NB4 (cell line): ENCODE measurements at regions not wholly inside any gene's neighbourhood (a gene's known extent, or its start where the extent isn't known, plus 50 kb on each side); places are given as distances from the start of the nearest gene placed in this dataset.

Experiments used
- DNase-seq: peaks from one replicate; pipeline ENCODE4 v3.0.0; 2010; ENCODE audit warnings: low read depth
- H3K4me3 ChIP-seq: one replicate; pipeline ENCODE4 v1.5.1; 2011; ENCODE audit warnings: mild to moderate bottlenecking, low read depth, low read length, moderate library complexity
- MAX ChIP-seq: IDR thresholded peaks from 2 replicates; pipeline ENCODE4 v1.6.1; 2011; ENCODE audit warnings: low read depth, low read length
- MYC ChIP-seq: IDR thresholded peaks from 2 replicates; pipeline ENCODE4 v1.6.1; 2011; ENCODE audit warnings: low read depth, low read length
- POLR2A ChIP-seq: IDR thresholded peaks from 2 replicates; pipeline ENCODE4 v1.6.1; 2011; ENCODE audit warnings: mild to moderate bottlenecking; ENCODE audit not compliant: insufficient read length; ENCODE audit errors: extremely low read depth
- TF ChIP-seq, protein P1 (sequence below): IDR thresholded peaks from one replicate; pipeline ENCODE4 v1.5.1; 2012; ENCODE audit warnings: low read depth, low read length

- no peak for DNase-seq
- no peak for TF ChIP-seq POLR2A
- TF ChIP-seq MYC = no peak
- TF ChIP-seq, protein P1, sequence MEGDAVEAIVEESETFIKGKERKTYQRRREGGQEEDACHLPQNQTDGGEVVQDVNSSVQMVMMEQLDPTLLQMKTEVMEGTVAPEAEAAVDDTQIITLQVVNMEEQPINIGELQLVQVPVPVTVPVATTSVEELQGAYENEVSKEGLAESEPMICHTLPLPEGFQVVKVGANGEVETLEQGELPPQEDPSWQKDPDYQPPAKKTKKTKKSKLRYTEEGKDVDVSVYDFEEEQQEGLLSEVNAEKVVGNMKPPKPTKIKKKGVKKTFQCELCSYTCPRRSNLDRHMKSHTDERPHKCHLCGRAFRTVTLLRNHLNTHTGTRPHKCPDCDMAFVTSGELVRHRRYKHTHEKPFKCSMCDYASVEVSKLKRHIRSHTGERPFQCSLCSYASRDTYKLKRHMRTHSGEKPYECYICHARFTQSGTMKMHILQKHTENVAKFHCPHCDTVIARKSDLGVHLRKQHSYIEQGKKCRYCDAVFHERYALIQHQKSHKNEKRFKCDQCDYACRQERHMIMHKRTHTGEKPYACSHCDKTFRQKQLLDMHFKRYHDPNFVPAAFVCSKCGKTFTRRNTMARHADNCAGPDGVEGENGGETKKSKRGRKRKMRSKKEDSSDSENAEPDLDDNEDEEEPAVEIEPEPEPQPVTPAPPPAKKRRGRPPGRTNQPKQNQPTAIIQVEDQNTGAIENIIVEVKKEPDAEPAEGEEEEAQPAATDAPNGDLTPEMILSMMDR = no peak
- no peak for TF ChIP-seq MAX
- no peak overlapping the region for H3K4me3 ChIP-seq
Observed at GRCh38 chr4:125072269-125072668, 242.5 kb upstream of the FAT4 start.

GRCh38 chr4:125070861-125071260, 243.9 kb upstream of the FAT4 start:
- no peak for TF ChIP-seq MYC
- TF ChIP-seq, protein P1 = no peak
- TF ChIP-seq MAX = no peak
- no peak for TF ChIP-seq POLR2A
- DNase-seq = no peak
- no peak overlapping the region for H3K4me3 ChIP-seq

GRCh38 chr4:125062115-125063050, 252.4 kb upstream of the FAT4 start:
- DNase-seq = no peak
- TF ChIP-seq, protein P1 = no peak
- TF ChIP-seq POLR2A (no peak), MYC (no peak), MAX (no peak)
- H3K4me3 ChIP-seq = no peak overlapping the region

- DNase-seq = no peak
- no peak for TF ChIP-seq MAX
- TF ChIP-seq MYC = no peak
- H3K4me3 ChIP-seq = no peak overlapping the region
Observed at GRCh38 chr4:125060376-125060775, 254.4 kb upstream of the FAT4 start.

- no peak overlapping the region for H3K4me3 ChIP-seq
- TF ChIP-seq MYC (no peak), MAX (no peak), POLR2A (no peak)
- TF ChIP-seq, protein P1 = no peak
- no peak for DNase-seq
Observed at GRCh38 chr4:125049711-125050110, 265.0 kb upstream of the FAT4 start.

DNA sequence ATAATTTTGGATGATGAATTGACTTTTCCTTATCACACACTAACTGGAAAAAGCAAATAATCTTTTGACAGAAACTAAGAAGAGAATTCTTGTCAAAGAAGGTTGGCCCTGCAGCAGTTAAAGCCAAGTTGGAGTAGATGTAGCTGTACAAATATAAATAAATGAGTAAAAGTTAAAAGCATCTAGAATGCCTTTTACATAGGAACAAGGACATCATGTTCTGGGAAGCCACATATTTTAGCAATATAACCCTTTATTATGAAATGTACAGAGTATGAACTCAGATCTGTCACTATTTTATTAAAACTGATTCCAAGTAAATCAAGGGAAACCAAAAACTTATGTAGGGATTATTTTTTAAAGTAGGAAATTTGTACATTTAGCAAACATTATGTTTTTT, 269.4 kb upstream of the FAT4 start:
- no peak overlapping the region for H3K4me3 ChIP-seq
- no peak for DNase-seq
- TF ChIP-seq POLR2A (no peak), MYC (no peak), MAX (no peak)
- TF ChIP-seq, protein P1 = no peak
